HG02884 (cell line): ENCODE measurements at regions not wholly inside any gene's neighbourhood (a gene's known extent, or its start where the extent isn't known, plus 50 kb on each side); places are given as distances from the start of the nearest gene placed in this dataset.

Experiments
- ATAC-seq: cut with Tn5 transposase; IDR thresholded peaks from one replicate; pipeline ENCODE4 v1.9.1; 2021; ENCODE audit warnings: mild to moderate bottlenecking, moderate library complexity; ENCODE audit not compliant: unreplicated experiment

GRCh38 chr2:95539290-95539689 lies 52.5 kb upstream of the TRIM43 start:
- no peak for ATAC-seq

- ATAC-seq, result peak; percentile 70
Measured at GRCh38 chr2:95539836-95540235, 52.0 kb upstream of the TRIM43 start.
